Karpas-422 (cell line): ENCODE measurements at regions not wholly inside any gene's neighbourhood (a gene's known extent, or its start where the extent isn't known, plus 50 kb on each side); places are given as distances from the start of the nearest gene placed in this dataset.

Source experiments
- DNase-seq: peaks from one replicate; pipeline ENCODE4 v3.0.0-alpha.2; 2015
- H2AFZ ChIP-seq: fragments of 200-600 bp; sonication (generic); 2 replicates; pipeline ENCODE4 v1.6.1; 2014; ENCODE audit warnings: antibody characterized with exemption, low read length, mixed read lengths
- H3K27ac ChIP-seq: fragments of 200-600 bp; sonication (generic); 2 replicates; pipeline ENCODE4 v1.5.1; 2014; ENCODE audit warnings: mild to moderate bottlenecking, low read length, moderate library complexity
- H3K27me3 ChIP-seq: fragments of 200-600 bp; sonication (generic); 2 replicates; pipeline ENCODE4 v1.6.1; 2014; ENCODE audit warnings: low read length, mixed read lengths
- H3K36me3 ChIP-seq: fragments of 200-600 bp; sonication (generic); 2 replicates; pipeline ENCODE4 v1.6.1; 2014; ENCODE audit warnings: low read length, mixed read lengths; ENCODE audit not compliant: insufficient read depth
- H3K4me1 ChIP-seq: fragments of 200-600 bp; sonication (generic); 2 replicates; pipeline ENCODE4 v1.6.1; 2014; ENCODE audit warnings: mild to moderate bottlenecking, low read length, mixed read lengths
- H3K4me2 ChIP-seq: fragments of 200-600 bp; sonication (generic); 2 replicates; pipeline ENCODE4 v1.6.1; 2014; ENCODE audit warnings: low read length, low read depth, mild to moderate bottlenecking; ENCODE audit not compliant: poor library complexity, severe bottlenecking
- H3K4me3 ChIP-seq: fragments of 200-600 bp; sonication (generic); 2 replicates; pipeline ENCODE4 v1.5.1; 2014; ENCODE audit warnings: mild to moderate bottlenecking, antibody characterized with exemption, low read length, mixed read lengths
- H3K79me2 ChIP-seq: fragments of 200-600 bp; sonication (generic); 2 replicates; pipeline ENCODE4 v1.6.1; 2014; ENCODE audit warnings: mild to moderate bottlenecking, low read length, mixed read lengths
- H3K9ac ChIP-seq: fragments of 200-600 bp; sonication (generic); 2 replicates; pipeline ENCODE4 v1.6.0; 2014; ENCODE audit warnings: low read length
- H3K9me2 ChIP-seq: fragments of 200-600 bp; sonication (generic), shearing (Covaris generic); replicated peaks from 2 replicates; pipeline ENCODE4 v1.6.0; 2014; ENCODE audit warnings: mild to moderate bottlenecking, low read length, moderate library complexity; ENCODE audit not compliant: insufficient read depth
- H3K9me3 ChIP-seq: fragments of 300-700, 200-600 bp; sonication (generic); 2 replicates; pipeline ENCODE4 v1.6.1; 2014; ENCODE audit warnings: low read length, mixed read lengths
- H4K20me1 ChIP-seq: fragments of 200-600 bp; sonication (generic); 2 replicates; pipeline ENCODE4 v1.6.1; 2014; ENCODE audit warnings: mild to moderate bottlenecking, antibody characterized with exemption, low read length, low read depth; ENCODE audit not compliant: insufficient read depth

GRCh38 chr2:175463589-175464310 lies 282.2 kb upstream of the ATP5MC3 start:
- H3K27ac ChIP-seq, result no peak overlapping the region
- no peaks in the 10 kb centered on the region for H3K9me3 ChIP-seq
- H3K27me3 ChIP-seq, result no peaks in the 10 kb centered on the region
- H2AFZ ChIP-seq, result no peak overlapping the region
- H3K4me3 ChIP-seq, result no peak overlapping the region
- no peak overlapping the region for H3K4me2 ChIP-seq
- no peaks in the 10 kb centered on the region for H3K4me1 ChIP-seq
- no peaks in the 10 kb centered on the region for H3K79me2 ChIP-seq
- H3K9ac ChIP-seq, result no peak overlapping the region
- no peaks in the 10 kb centered on the region for H4K20me1 ChIP-seq
- H3K9me2 ChIP-seq, result no peaks in the 10 kb centered on the region
- H3K36me3 ChIP-seq, result no peaks in the 10 kb centered on the region
- no peak for DNase-seq

- Histone ChIP-seq H3K4me3 (no peak overlapping the region), H3K27ac (no peak overlapping the region), H4K20me1 (no peaks in the 10 kb centered on the region), H3K9ac (no peak overlapping the region), H3K9me3 (no peaks in the 10 kb centered on the region), H3K27me3 (no peaks in the 10 kb centered on the region), H3K36me3 (no peaks in the 10 kb centered on the region), H2AFZ (no peak overlapping the region), H3K9me2 (no peaks in the 10 kb centered on the region), H3K4me2 (no peak overlapping the region), H3K79me2 (no peaks in the 10 kb centered on the region), H3K4me1 (no peaks in the 10 kb centered on the region)
- DNase-seq, result no peak
Observed at GRCh38 chr2:175463169-175463568, 281.7 kb upstream of the ATP5MC3 start.

DNA sequence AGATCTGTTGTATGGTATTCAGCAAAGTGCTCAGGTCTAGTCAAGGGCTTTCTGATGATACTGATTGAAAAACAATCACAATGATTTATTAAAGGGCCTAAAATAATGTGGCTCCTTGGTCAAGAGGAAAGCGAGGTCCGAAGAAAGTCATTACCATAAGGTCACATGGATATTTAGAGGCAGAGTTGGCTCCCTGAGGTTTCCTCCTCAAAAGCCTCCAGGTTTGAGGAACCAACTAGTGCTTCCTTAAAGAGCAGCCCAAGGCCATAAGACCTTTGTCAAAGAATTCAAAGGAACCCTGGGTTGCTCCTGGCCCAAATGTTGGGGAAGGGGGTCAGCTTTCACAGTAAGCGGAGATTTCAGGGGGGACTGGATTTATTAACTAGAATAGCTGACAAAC lies 280.7 kb upstream of the ATP5MC3 start:
- no peaks in the 10 kb centered on the region for H3K79me2 ChIP-seq
- no peak overlapping the region for H3K4me2 ChIP-seq
- no peaks in the 10 kb centered on the region for H3K4me1 ChIP-seq
- no peaks in the 10 kb centered on the region for H3K9me3 ChIP-seq
- H3K36me3 ChIP-seq, result no peaks in the 10 kb centered on the region
- no peaks in the 10 kb centered on the region for H4K20me1 ChIP-seq
- no peaks in the 10 kb centered on the region for H3K27me3 ChIP-seq
- H3K4me3 ChIP-seq, result no peak overlapping the region
- no peak for DNase-seq
- no peak overlapping the region for H3K27ac ChIP-seq
- no peak overlapping the region for H2AFZ ChIP-seq
- H3K9ac ChIP-seq, result no peak overlapping the region
- no peaks in the 10 kb centered on the region for H3K9me2 ChIP-seq

GRCh38 chr2:175461839-175462238 lies 280.3 kb upstream of the ATP5MC3 start:
- no peaks in the 10 kb centered on the region for H3K9me3 ChIP-seq
- no peak overlapping the region for H3K9ac ChIP-seq
- H3K27me3 ChIP-seq, result no peaks in the 10 kb centered on the region
- no peak overlapping the region for H2AFZ ChIP-seq
- DNase-seq, result no peak
- no peaks in the 10 kb centered on the region for H3K9me2 ChIP-seq
- no peaks in the 10 kb centered on the region for H3K79me2 ChIP-seq
- H3K4me1 ChIP-seq, result no peaks in the 10 kb centered on the region
- H4K20me1 ChIP-seq, result no peaks in the 10 kb centered on the region
- H3K4me3 ChIP-seq, result no peak overlapping the region
- H3K27ac ChIP-seq, result no peak overlapping the region
- no peaks in the 10 kb centered on the region for H3K36me3 ChIP-seq
- H3K4me2 ChIP-seq, result no peak overlapping the region

DNA sequence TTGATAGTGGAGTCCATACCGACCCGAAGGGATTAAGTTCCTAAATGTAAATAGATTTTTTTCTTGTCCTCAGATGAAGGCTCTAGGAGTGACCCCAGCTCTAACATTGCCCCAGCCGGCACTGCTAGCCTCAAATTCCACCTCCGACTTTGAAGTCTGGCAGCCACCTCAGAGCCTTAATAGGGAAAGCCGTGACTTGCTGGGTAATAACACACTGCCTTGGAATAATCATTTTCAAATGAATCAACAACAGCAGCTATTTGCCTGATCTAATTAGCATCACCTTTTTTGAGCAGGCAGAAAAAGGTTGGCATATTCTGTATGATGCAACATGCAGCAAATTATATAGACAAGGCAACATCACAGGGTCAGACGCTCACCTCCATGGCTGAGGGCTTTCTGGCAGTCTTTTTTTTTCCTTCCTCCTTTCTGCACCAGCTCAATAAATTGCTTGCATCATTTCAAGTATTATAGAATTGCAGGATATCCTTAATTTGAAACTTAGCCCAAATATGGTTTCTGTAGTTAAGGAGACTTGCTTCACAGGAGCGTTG lies 276.5 kb upstream of the ATP5MC3 start:
- no peak overlapping the region for H3K4me2 ChIP-seq
- H3K9ac ChIP-seq, result no peak overlapping the region
- no peaks in the 10 kb centered on the region for H4K20me1 ChIP-seq
- no peaks in the 10 kb centered on the region for H3K9me3 ChIP-seq
- no peak overlapping the region for H3K27ac ChIP-seq
- H3K79me2 ChIP-seq, result no peaks in the 10 kb centered on the region
- no peak overlapping the region for H2AFZ ChIP-seq
- H3K4me1 ChIP-seq, result no peaks in the 10 kb centered on the region
- H3K27me3 ChIP-seq, result no peaks in the 10 kb centered on the region
- no peak for DNase-seq
- no peak overlapping the region for H3K4me3 ChIP-seq
- H3K9me2 ChIP-seq, result no peaks in the 10 kb centered on the region
- H3K36me3 ChIP-seq, result no peaks in the 10 kb centered on the region

- H3K4me2 ChIP-seq, result no peak overlapping the region
Observed at GRCh38 chr2:175454953-175455389, 273.5 kb upstream of the ATP5MC3 start.

GRCh38 chr2:175450029-175450760 lies 268.7 kb upstream of the ATP5MC3 start:
- no peaks in the 10 kb centered on the region for H3K36me3 ChIP-seq

More at GRCh38 chr2:175454953-175455389, 273.5 kb upstream of the ATP5MC3 start:
- no peaks in the 10 kb centered on the region for H3K36me3 ChIP-seq
- H3K9ac ChIP-seq, result no peak overlapping the region
- no peaks in the 10 kb centered on the region for H4K20me1 ChIP-seq
- H3K9me3 ChIP-seq, result no peaks in the 10 kb centered on the region
- H3K27ac ChIP-seq, result no peak overlapping the region
- no peaks in the 10 kb centered on the region for H3K27me3 ChIP-seq
- no peaks in the 10 kb centered on the region for H3K9me2 ChIP-seq
- DNase-seq, result no peak
- H3K79me2 ChIP-seq, result no peaks in the 10 kb centered on the region
- no peak overlapping the region for H2AFZ ChIP-seq
- no peak overlapping the region for H3K4me3 ChIP-seq
- no peaks in the 10 kb centered on the region for H3K4me1 ChIP-seq

DNA sequence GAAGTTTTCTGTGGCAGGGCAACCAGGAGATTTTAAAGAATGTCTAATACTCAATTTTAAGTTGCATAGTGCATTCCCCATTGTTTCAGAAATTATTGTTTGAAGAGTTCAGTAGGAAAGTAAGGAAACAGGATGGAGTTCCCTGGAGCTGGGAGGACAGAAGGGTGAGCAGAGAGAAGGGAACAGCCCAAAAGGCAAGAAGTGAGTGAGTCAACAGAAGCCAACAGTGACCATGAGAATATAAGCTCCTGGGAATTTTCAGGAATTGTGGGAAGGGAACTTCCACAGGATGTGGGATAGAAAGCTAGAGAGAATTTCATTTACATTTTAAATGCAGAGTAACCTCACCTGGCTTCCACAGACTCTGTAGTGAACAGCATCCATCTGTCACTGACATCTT lies 268.1 kb upstream of the ATP5MC3 start:
- H3K4me2 ChIP-seq, result no peak overlapping the region
- no peaks in the 10 kb centered on the region for H3K4me1 ChIP-seq
- no peaks in the 10 kb centered on the region for H3K79me2 ChIP-seq
- H3K4me3 ChIP-seq, result no peak overlapping the region
- H4K20me1 ChIP-seq, result no peaks in the 10 kb centered on the region
- H3K27ac ChIP-seq, result no peak overlapping the region
- DNase-seq, result no peak
- no peaks in the 10 kb centered on the region for H3K9me3 ChIP-seq
- no peaks in the 10 kb centered on the region for H3K27me3 ChIP-seq
- no peak overlapping the region for H3K9ac ChIP-seq
- no peaks in the 10 kb centered on the region for H3K36me3 ChIP-seq
- no peak overlapping the region for H2AFZ ChIP-seq
- H3K9me2 ChIP-seq, result no peaks in the 10 kb centered on the region

More at GRCh38 chr2:175450029-175450760, 268.7 kb upstream of the ATP5MC3 start:
- DNase-seq, result no peak
- Histone ChIP-seq H3K9ac (no peak overlapping the region), H3K4me1 (no peaks in the 10 kb centered on the region), H2AFZ (no peak overlapping the region), H4K20me1 (no peaks in the 10 kb centered on the region), H3K4me2 (no peak overlapping the region), H3K27ac (no peak overlapping the region), H3K9me3 (no peaks in the 10 kb centered on the region), H3K27me3 (no peaks in the 10 kb centered on the region), H3K79me2 (no peaks in the 10 kb centered on the region), H3K4me3 (no peak overlapping the region), H3K9me2 (no peaks in the 10 kb centered on the region)
